Peyer's patch (tissue), 4 donors: ENCODE measurements at regions not wholly inside any gene's neighbourhood (a gene's known extent, or its start where the extent isn't known, plus 50 kb on each side); places are given as distances from the start of the nearest gene placed in this dataset.

Experiments used
- DNase-seq, 3 donors: peaks; one replicate each; pipeline ENCODE4 v3.0.0-alpha.2; 2017 to 2019
- H3K27ac ChIP-seq, 4 donors: fragments of 200-600 bp; sonication (generic); one replicate each; pipeline ENCODE4 v1.5.1; 2016 to 2019
- H3K27me3 ChIP-seq, 2 donors: fragments of 200-600 bp; sonication (generic); one replicate each; pipeline ENCODE4 v1.5.1; 2019
- H3K36me3 ChIP-seq, 3 donors: fragments of 200-600 bp; sonication (generic); one replicate each; pipeline ENCODE4 v1.5.1; 2016 to 2019
- H3K4me1 ChIP-seq, 4 donors: fragments of 200-600 bp; sonication (generic); one replicate each; pipeline ENCODE4 v1.5.1; 2016 to 2019
- H3K4me3 ChIP-seq, 4 donors: fragments of 200-600 bp; sonication (generic); 1 replicate in 3 of 4; 2 replicates in 1 of 4; pipeline ENCODE4 v1.5.1; 2016 to 2019; ENCODE audit warnings: mild to moderate bottlenecking in 1 of 4
- H3K9me3 ChIP-seq, 4 donors: fragments of 200-600 bp; sonication (generic); one replicate each; pipeline ENCODE4 v1.5.1; 2016 to 2019; ENCODE audit warnings: mild to moderate bottlenecking in 1 of 4
- CTCF ChIP-seq, 6 experiments: fragments of 450-650 bp in 4 of 6; fragments of 200-600 bp in 2 of 6; sonication (generic) in 1 of 6; IDR thresholded peaks; one replicate each; pipeline ENCODE4 v1.5.1; 2017 to 2019; ENCODE audit warnings: antibody characterized with exemption in 6 of 6, mild to moderate bottlenecking in 3 of 6, moderate library complexity in 1 of 6
- POLR2A ChIP-seq, 2 donors: fragments of 450-650 bp; IDR thresholded peaks; one replicate each; pipeline ENCODE4 v1.5.1; 2017; ENCODE audit warnings: antibody characterized with exemption in 2 of 2, mild to moderate bottlenecking in 2 of 2, moderate library complexity in 2 of 2

- no peaks in the 10 kb centered on the region for H3K27me3 ChIP-seq
- H3K36me3 ChIP-seq: no peaks in the 10 kb centered on the region
- H3K4me1 ChIP-seq: no peaks in the 10 kb centered on the region
- TF ChIP-seq POLR2A (IDR thresholded peaks at IDR 0.05): no peak
- no peak for TF ChIP-seq CTCF (IDR thresholded peaks at IDR 0.05)
- no peak overlapping the region for H3K4me3 ChIP-seq
- H3K9me3 ChIP-seq: no peaks in the 10 kb centered on the region
- H3K27ac ChIP-seq: peak overlapping the region in 1 of 4 donors; percentile 1
- no peak for DNase-seq
These were observed 61.9 kb upstream of the GJA5 start for GRCh38 chr1:147822292-147822691.

- Histone ChIP-seq H3K9me3 (no peaks in the 10 kb centered on the region), H3K4me1 (no peaks in the 10 kb centered on the region), H3K27ac (no peak overlapping the region), H3K36me3 (no peaks in the 10 kb centered on the region), H3K27me3 (no peaks in the 10 kb centered on the region), H3K4me3 (no peak overlapping the region)
- no peak for TF ChIP-seq CTCF (IDR thresholded peaks at IDR 0.05)
- no peak for TF ChIP-seq POLR2A (IDR thresholded peaks at IDR 0.05)
- DNase-seq: no peak
These were observed 63.6 kb upstream of the GJA5 start for GRCh38 chr1:147824001-147824400.

GRCh38 chr1:147824798-147825197, 64.4 kb upstream of the GJA5 start:
- Histone ChIP-seq H3K4me3 (no peak overlapping the region), H3K27ac (no peak overlapping the region), H3K4me1 (no peaks in the 10 kb centered on the region), H3K27me3 (no peaks in the 10 kb centered on the region), H3K36me3 (no peaks in the 10 kb centered on the region), H3K9me3 (no peaks in the 10 kb centered on the region)
- no peak for TF ChIP-seq CTCF (IDR thresholded peaks at IDR 0.05)
- TF ChIP-seq POLR2A (IDR thresholded peaks at IDR 0.05): no peak
- DNase-seq: no peak

- Histone ChIP-seq H3K4me1 (no peaks in the 10 kb centered on the region), H3K4me3 (no peak overlapping the region), H3K27me3 (no peaks in the 10 kb centered on the region), H3K9me3 (no peaks in the 10 kb centered on the region), H3K36me3 (no peaks in the 10 kb centered on the region), H3K27ac (no peak overlapping the region)
- TF ChIP-seq CTCF (IDR thresholded peaks at IDR 0.05): no peak
- TF ChIP-seq POLR2A (IDR thresholded peaks at IDR 0.05): no peak
- no peak for DNase-seq
These were observed 65.2 kb upstream of the GJA5 start for GRCh38 chr1:147825586-147825985.

GRCh38 chr1:147826259-147826658, 65.9 kb upstream of the GJA5 start:
- DNase-seq: no peak
- Histone ChIP-seq H3K36me3 (no peaks in the 10 kb centered on the region), H3K9me3 (no peaks in the 10 kb centered on the region), H3K27ac (no peak overlapping the region), H3K27me3 (no peaks in the 10 kb centered on the region), H3K4me3 (no peak overlapping the region), H3K4me1 (no peaks in the 10 kb centered on the region)
- no peak for TF ChIP-seq CTCF (IDR thresholded peaks at IDR 0.05)
- TF ChIP-seq POLR2A (IDR thresholded peaks at IDR 0.05): no peak

- DNase-seq: no peak
- Histone ChIP-seq H3K4me3 (no peak overlapping the region), H3K9me3 (no peaks in the 10 kb centered on the region), H3K27me3 (no peaks in the 10 kb centered on the region), H3K36me3 (no peaks in the 10 kb centered on the region), H3K4me1 (no peaks in the 10 kb centered on the region), H3K27ac (no peak overlapping the region)
- TF ChIP-seq CTCF (IDR thresholded peaks at IDR 0.05) (no peak), POLR2A (IDR thresholded peaks at IDR 0.05) (no peak)
These were observed 69.2 kb upstream of the GJA8 start for GRCh38 chr1:147833231-147833860.
